GM06990 (cell line): ENCODE measurements at regions not wholly inside any gene's neighbourhood (a gene's known extent, or its start where the extent isn't known, plus 50 kb on each side); places are given as distances from the start of the nearest gene placed in this dataset.
"Not testable (repeated sequence)": the region's sequence is repeated elsewhere in the genome, so short reads cannot be mapped to it uniquely, and the experiment has no call there.

Source experiments
- DNase-seq: peaks from one replicate; pipeline ENCODE4 v3.0.0-alpha.2; 2011; ENCODE audit not compliant: insufficient read length; ENCODE audit errors: extremely low read depth
- H3K27me3 ChIP-seq: replicated peaks from 2 replicates; pipeline ENCODE4 v1.6.0; 2011; ENCODE audit warnings: low read length; ENCODE audit not compliant: control insufficient read depth, insufficient read depth
- H3K36me3 ChIP-seq: 2 replicates; pipeline ENCODE4 v1.5.1; 2011; ENCODE audit warnings: low read length; ENCODE audit not compliant: control insufficient read depth, insufficient read depth
- H3K4me3 ChIP-seq: replicated peaks from 2 replicates; pipeline ENCODE4 v1.5.1; 2011; ENCODE audit warnings: low read depth, mild to moderate bottlenecking, control low read depth, low read length
- CTCF ChIP-seq: IDR thresholded peaks from 2 replicates; pipeline ENCODE4 v1.5.1; 2011; ENCODE audit warnings: low read length, control low read depth, mild to moderate bottlenecking, inconsistent platforms; ENCODE audit not compliant: insufficient read depth, poor library complexity, severe bottlenecking

DNA sequence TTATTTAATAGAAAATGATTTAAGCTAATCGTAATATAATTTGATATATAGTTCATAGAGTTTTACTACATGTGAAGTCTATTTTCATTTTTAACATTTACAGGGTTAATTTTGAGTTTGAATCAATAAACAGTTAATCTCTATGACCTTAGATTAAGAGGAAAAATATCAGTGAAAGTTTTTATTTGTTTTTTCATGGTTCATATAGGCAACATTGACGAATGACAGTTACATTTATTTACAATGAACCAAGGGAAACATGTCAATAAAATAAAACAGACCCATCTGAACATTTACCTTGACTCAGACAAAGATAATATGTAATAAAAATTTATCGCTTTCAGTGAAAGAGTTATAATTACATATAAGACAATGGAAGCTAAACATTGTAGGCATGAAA lies 346.6 kb upstream of the SLITRK5 start:
- no peaks in the 10 kb centered on the region for H3K27me3 ChIP-seq
- TF ChIP-seq CTCF, result no peak
- H3K4me3 ChIP-seq, result no peak overlapping the region
- DNase-seq, result no peak
- no peaks in the 10 kb centered on the region for H3K36me3 ChIP-seq

DNA sequence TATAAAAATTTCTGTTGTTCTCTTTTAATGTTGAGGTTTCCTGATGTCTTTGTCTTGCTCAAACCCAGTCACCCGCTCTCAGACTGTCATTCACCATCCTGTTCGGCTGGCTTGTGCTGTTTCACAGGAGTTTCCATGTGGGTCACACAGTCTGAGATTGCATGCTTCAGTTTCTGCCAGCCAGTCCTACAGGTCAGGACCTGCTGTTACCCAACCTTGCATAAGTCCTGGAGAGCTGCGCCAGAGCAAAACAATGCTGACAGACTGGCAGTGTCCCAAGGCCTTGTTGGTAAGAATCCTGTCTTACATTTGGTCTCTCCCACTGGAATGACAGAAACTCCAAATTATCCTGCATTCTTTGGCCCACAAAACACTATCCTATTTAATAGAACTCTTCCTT lies 340.0 kb upstream of the SLITRK5 start:
- no peaks in the 10 kb centered on the region for H3K36me3 ChIP-seq
- no peak for DNase-seq
- no peaks in the 10 kb centered on the region for H3K27me3 ChIP-seq
- TF ChIP-seq CTCF, result no peak
- no peak overlapping the region for H3K4me3 ChIP-seq

- TF ChIP-seq CTCF, result no peak
- Histone ChIP-seq H3K4me3 (no peak overlapping the region), H3K36me3 (no peaks in the 10 kb centered on the region), H3K27me3 (no peaks in the 10 kb centered on the region)
- DNase-seq, result no peak
Observed at GRCh38 chr13:87333599-87333998, 337.6 kb upstream of the SLITRK5 start.

GRCh38 chr13:87334176-87334575 lies 337.0 kb upstream of the SLITRK5 start:
- no peak for DNase-seq
- Histone ChIP-seq H3K36me3 (no peaks in the 10 kb centered on the region), H3K4me3 (no peak overlapping the region), H3K27me3 (no peaks in the 10 kb centered on the region)
- TF ChIP-seq CTCF, result no peak

DNA sequence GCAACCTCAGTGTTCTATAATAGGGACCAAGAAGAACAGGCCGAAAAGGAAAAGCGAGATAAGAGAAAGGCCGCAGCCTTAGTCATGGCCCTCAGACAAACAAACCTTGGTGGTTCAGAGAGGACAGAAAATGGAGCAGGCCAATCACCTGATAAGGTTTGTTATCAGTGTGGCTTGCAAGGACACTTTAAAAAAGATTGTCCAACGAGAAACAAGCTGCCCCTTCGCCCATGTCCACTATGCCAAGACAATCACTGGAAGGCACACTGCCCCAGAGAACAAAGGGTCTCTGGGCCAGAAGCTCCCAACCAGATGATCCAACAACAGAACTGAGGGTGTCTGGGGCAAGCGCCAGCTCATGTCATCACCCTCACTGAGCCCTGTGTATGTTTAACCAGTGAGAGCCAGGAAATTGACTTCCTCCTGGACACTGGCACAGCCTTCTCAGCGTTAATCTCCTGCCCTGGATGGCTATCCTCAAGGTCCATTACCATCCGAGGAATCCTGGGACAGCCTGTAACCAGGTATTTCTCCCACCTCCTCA lies 334.8 kb upstream of the SLITRK5 start:
- not testable (repeated sequence) for H3K27me3 ChIP-seq, H3K36me3 ChIP-seq, DNase-seq, H3K4me3 ChIP-seq

- no peak overlapping the region for H3K4me3 ChIP-seq
- DNase-seq, result no peak
- TF ChIP-seq CTCF, result no peak
- no peaks in the 10 kb centered on the region for H3K36me3 ChIP-seq
- no peaks in the 10 kb centered on the region for H3K27me3 ChIP-seq
Observed at GRCh38 chr13:87344176-87344575, 327.0 kb upstream of the SLITRK5 start.
